ENCODE measurements at regions not wholly inside any gene's neighbourhood (a gene's known extent, or its start where the extent isn't known, plus 50 kb on each side); places are given as distances from the start of the nearest gene placed in this dataset.
"Not testable (repeated sequence)": the region's sequence is repeated elsewhere in the genome, so short reads cannot be mapped to it uniquely, and the experiment has no call there.

DNA sequence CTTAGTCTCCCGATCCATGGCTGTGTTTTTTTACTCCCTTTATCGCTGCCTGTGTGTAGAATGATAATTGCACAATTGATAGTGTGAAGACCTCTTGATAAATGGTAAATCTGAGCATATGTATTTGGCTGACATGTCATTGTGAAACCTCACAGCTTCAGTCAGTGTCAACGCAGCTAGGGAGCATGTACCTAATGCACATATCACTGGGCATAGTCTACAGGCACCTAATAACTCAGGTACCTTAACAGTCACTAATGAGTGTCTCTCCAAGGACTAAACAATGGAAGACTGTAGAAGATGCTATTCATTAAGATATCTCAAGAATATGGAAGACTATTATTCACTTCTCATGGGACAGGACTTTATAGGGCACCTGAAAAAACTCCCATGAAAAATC is 101.0 kb upstream of the PTPN20 start:
- not testable (repeated sequence) for DNase-seq

DNA sequence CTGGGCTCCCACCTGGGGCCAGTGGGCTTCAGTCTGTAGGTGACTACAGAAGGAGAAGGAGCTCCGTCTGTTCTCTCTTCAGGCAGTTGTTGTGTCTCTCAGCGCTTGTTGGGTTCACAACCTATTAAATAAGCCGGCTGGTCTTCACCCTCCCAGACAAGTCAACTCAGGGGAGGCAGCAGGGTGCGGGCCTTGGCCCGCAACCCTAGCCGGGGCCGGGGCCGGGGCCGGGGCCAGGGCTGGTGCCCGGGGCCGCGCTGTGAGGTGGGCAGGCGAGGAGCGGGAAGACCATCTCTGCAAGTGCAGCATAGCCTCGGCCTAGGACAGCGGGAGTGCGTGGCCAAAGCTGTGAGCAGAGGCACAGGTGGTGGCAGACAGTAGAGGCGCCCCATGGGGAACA is 95.1 kb upstream of the PTPN20 start:
- not testable (repeated sequence) for DNase-seq

DNA sequence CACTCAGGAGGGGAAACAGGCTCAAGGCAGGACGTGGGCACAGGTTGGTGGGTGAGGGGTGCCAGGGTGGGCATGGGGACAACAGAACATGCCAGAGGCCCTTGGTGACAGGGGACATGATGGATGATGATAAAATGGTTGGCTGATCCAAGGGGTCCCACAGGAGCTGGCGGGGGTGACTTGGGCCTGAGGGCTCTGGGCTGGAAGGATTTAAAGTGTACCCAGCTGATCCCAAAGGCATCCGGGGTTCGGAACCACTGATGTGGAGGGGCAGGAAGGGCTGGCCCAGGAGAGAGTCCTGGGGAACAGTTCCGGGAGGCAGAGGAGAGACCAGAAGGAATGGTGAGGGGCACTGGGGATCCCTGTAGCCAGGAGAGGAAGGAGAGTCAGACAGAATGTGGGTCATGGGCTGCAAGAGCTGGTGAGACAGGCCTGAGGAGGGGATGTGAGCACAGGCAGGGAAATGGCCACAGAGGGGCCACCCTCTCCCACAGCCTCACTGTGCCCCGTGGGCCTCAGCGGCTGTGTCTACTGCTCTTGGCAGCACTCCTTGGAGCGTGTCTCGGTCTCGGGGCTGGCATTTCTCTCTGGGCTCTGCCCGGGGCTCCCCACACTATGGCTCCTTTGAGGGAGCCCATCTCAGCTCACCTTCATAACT is 70.7 kb upstream of the PTPN20 start:
- not testable (repeated sequence) for DNase-seq

DNA sequence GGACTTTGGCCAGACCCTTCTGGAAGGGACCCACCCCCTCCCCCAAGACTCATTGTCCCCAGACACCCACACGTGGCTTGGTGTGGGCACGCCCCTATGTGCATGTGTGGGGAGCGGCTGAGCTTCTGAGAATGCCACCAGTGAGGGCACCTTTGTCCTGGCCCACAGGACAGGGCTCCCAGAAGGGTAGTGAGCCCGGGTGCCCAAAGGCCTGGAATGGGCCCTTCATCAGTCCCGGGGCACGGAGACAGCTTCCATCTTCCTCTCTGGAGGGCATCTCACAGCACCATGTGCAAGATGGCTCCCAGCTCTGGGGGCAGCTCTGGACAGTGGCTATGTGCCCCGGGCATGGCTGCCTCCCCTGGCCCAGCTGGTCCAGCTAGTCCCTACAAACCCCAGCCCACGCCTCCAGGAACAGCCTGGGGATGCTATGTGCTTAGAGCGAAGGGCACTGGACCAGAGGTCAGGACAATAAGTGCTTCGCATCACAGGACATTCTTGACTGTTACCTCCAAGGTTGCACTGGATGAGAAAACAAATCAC is 70.1 kb upstream of the PTPN20 start:
- not testable (repeated sequence) for DNase-seq

DNA sequence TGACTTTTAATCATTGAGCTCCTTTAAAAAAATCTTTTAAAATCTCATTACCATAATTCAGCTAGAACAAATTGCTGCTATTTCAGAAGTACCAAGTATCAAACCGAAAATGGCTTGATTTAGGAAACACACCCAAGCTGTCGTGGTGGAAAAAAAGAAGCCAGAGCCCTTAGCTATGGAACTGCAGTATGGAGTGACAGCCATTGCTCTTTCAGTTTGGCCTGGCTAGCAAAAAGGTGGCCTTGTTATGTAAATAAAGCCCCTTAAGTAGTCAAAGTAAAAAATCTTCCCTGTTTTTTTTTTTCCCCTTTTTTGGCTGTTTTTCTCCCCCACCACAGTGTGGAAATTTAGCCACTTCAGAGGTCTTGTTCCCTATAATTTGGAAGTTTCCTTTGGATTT is 66.0 kb upstream of the PTPN20 start:
- DNase-seq: not testable (repeated sequence)

DNA sequence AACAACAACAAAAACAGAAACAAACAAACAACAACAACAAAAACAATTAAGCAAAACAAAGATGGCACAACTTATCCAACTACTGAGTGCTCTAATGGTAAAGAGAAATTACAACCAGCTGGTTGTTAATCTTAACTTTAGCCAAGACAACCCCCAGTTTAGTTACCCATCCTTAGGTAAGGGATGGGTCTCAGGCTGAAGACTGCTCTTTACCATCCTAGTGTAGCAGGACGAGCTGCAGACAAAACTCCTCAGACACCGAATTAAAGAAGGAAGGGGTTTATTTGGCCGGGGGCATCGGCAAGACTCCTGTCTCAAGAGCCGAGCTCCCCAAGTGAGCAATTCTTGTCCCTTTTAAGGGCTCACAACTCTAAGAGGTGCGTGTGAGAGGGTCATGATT is 65.6 kb upstream of the PTPN20 start:
- not testable (repeated sequence) for DNase-seq

DNA sequence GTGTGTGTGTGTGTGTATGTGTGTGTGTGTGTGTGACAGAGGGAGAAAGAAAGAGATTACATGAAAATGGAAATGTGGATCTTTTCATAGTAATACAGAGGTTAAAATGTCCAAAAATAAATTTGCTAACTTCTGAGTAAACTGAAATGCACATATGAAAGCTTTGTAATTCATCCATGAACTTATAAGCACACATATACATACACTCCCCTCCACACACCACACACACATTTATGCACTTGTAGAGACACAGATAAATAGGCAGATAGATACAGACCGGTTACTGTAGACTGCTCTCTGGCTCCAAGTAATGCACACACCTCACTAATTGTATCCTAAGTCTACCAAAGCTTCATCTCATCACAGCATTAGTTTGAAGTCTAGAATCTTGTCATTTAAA is 50.5 kb upstream of the PTPN20 start:
- DNase-seq: not testable (repeated sequence)
